ENCODE measurements at regions not wholly inside any gene's neighbourhood (a gene's known extent, or its start where the extent isn't known, plus 50 kb on each side); places are given as distances from the start of the nearest gene placed in this dataset.

GRCh38 chr2:22491442-22491841 is 893.5 kb upstream of the KLHL29 start:
- TF ChIP-seq CTCF (IDR thresholded peaks at IDR 0.05; ENCODE audit: low read depth, low read length) = no peak
- peaks cover 3% of the 10 kb centered on the region; the same call in 1 of the 2 replicates for H3K4me1 ChIP-seq
- H3K4me3 ChIP-seq (ENCODE audit: low read depth, low read length) = no peak overlapping the region
- no peaks in the 10 kb centered on the region for H3K36me3 ChIP-seq
- H3K9me3 ChIP-seq = no peaks in the 10 kb centered on the region
- DNase-seq = no peak
- H3K27me3 ChIP-seq = no peaks in the 10 kb centered on the region

- Histone ChIP-seq H3K36me3 (no peaks in the 10 kb centered on the region), H3K4me3 (ENCODE audit: low read depth, low read length) (no peak overlapping the region), H3K4me1 (peaks cover 3% of the 10 kb centered on the region; the same call in 1 of the 2 replicates), H3K9me3 (no peaks in the 10 kb centered on the region), H3K27me3 (no peaks in the 10 kb centered on the region)
- peak; percentile 35 for DNase-seq
- no peak for TF ChIP-seq CTCF (IDR thresholded peaks at IDR 0.05; ENCODE audit: low read depth, low read length)
These were observed 890.8 kb upstream of the KLHL29 start for GRCh38 chr2:22494156-22494555.

- H3K4me3 ChIP-seq (ENCODE audit: low read depth, low read length) = no peak overlapping the region
- no peaks in the 10 kb centered on the region for H3K9me3 ChIP-seq
- no peak for TF ChIP-seq CTCF (IDR thresholded peaks at IDR 0.05; ENCODE audit: low read depth, low read length)
- no peaks in the 10 kb centered on the region for H3K27me3 ChIP-seq
- DNase-seq = no peak
- no peaks in the 10 kb centered on the region for H3K36me3 ChIP-seq
- peaks cover 4% of the 10 kb centered on the region; the same call in 1 of the 2 replicates for H3K4me1 ChIP-seq
These were observed 887.9 kb upstream of the KLHL29 start for GRCh38 chr2:22497064-22497463.

GRCh38 chr2:22497789-22498188 is 887.2 kb upstream of the KLHL29 start:
- no peak for DNase-seq
- H3K4me1 ChIP-seq = peaks cover 4% of the 10 kb centered on the region; the same call in 1 of the 2 replicates
- no peaks in the 10 kb centered on the region for H3K9me3 ChIP-seq
- TF ChIP-seq CTCF (IDR thresholded peaks at IDR 0.05; ENCODE audit: low read depth, low read length) = no peak
- no peaks in the 10 kb centered on the region for H3K27me3 ChIP-seq
- no peak overlapping the region for H3K4me3 ChIP-seq (ENCODE audit: low read depth, low read length)
- no peaks in the 10 kb centered on the region for H3K36me3 ChIP-seq

GRCh38 chr2:22499082-22499839 is 885.7 kb upstream of the KLHL29 start:
- peak; percentile 16 for DNase-seq
- no peak for TF ChIP-seq CTCF (IDR thresholded peaks at IDR 0.05; ENCODE audit: low read depth, low read length)
- peaks cover 4% of the 10 kb centered on the region; the same call in 1 of the 2 replicates for H3K4me1 ChIP-seq
- no peaks in the 10 kb centered on the region for H3K9me3 ChIP-seq
- H3K36me3 ChIP-seq = no peaks in the 10 kb centered on the region
- H3K4me3 ChIP-seq (ENCODE audit: low read depth, low read length) = no peak overlapping the region
- H3K27me3 ChIP-seq = no peaks in the 10 kb centered on the region

GRCh38 chr2:22500555-22500935 is 884.4 kb upstream of the KLHL29 start:
- DNase-seq = no peak
- Histone ChIP-seq H3K27me3 (no peaks in the 10 kb centered on the region), H3K9me3 (no peaks in the 10 kb centered on the region), H3K4me1 (peaks cover 4% of the 10 kb centered on the region; the same call in 1 of the 2 replicates), H3K36me3 (no peaks in the 10 kb centered on the region), H3K4me3 (ENCODE audit: low read depth, low read length) (no peak overlapping the region)
- no peak for TF ChIP-seq CTCF (IDR thresholded peaks at IDR 0.05; ENCODE audit: low read depth, low read length)

Data from BE2C (cell line).